GM21447 (cell line): ENCODE measurements at regions not wholly inside any gene's neighbourhood (a gene's known extent, or its start where the extent isn't known, plus 50 kb on each side); places are given as distances from the start of the nearest gene placed in this dataset.
"Not testable (repeated sequence)": the region's sequence is repeated elsewhere in the genome, so short reads cannot be mapped to it uniquely, and the experiment has no call there.

Experiments used
- ATAC-seq: cut with Tn5 transposase; IDR thresholded peaks from one replicate; pipeline ENCODE4 v1.9.1; 2021; ENCODE audit not compliant: unreplicated experiment

GRCh38 chr21:39004634-39005501 lies 178.4 kb downstream of the PSMG1 start:
- ATAC-seq = no peak

DNA sequence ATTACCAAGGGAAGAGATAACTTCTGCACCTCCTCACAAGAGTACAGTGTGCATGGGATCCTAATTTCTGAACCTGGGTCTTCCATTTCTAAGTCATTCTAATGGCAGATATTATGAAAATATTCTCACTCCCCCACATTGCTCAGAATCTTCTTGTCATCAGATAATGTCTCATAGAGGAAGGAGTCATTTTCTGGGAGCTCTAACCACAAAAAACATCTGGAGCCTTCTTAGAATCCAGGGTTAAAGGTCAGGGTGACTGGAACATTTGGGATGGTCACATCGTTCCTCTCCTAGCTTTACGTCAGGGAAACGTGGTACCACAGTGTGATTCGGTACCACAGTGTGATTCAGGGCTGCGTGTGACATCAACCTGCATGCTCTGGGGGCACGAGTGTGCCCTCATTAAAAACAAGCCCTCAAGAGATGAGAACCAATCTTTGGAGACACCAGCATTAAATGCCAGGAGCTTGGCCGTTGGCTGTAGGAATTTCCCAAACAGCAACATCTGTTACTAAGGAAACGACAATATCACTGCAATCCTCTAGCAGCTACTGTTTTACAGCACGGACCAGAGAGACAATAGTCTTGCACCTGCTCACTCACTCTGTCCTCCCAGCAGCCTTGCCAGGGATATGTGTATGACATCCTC lies 179.1 kb downstream of the PSMG1 start:
- no peak for ATAC-seq

DNA sequence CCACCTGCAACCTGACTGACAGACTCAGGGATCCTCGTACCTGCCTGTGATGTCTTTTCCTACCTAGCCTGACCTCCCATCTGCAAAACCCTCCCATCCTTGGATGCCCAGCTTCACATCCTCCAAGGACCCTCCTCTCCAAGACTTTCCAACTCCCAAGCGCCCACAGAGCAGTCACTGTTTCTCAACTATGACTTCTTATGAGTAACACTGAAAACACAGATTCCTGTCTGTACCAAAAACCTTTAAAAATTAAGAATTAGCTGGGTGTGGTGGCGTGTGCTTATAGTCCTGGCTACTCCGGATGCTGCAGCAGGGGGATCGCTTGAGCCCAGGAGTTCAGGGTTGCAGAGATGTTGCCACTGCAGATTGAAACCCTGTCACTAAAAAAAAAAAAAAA lies 181.9 kb downstream of the PSMG1 start:
- ATAC-seq = no peak

GRCh38 chr21:39000496-39000895 lies 182.8 kb downstream of the PSMG1 start:
- no peak for ATAC-seq

GRCh38 chr21:38999161-38999560 lies 184.1 kb downstream of the PSMG1 start:
- ATAC-seq = no peak

- not testable (repeated sequence) for ATAC-seq
These were observed 185.0 kb downstream of the PSMG1 start for GRCh38 chr21:38998281-38998680.

GRCh38 chr21:38997843-38998175 lies 185.4 kb downstream of the PSMG1 start:
- ATAC-seq = not testable (repeated sequence)

- ATAC-seq = no peak
These were observed 186.0 kb downstream of the PSMG1 start for GRCh38 chr21:38997051-38997842.

DNA sequence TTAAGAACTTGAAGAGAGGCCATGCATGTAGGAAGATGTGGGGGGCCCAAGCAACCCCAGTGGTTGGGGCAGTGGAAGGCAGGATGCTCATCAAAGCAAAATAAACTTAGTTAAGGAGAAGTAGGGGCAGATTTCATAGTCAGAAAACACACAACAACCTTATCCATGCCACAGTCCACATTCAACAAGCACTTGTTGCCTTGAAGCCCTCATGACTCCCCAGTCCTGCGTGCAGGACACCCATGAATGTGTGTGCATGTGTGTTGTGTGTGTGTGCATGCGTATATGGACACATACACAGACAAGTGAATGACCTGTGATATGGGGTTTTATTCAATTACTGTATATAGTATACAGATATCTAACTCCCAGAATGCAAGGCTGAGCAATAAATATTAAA lies 186.9 kb downstream of the PSMG1 start:
- ATAC-seq = no peak

DNA sequence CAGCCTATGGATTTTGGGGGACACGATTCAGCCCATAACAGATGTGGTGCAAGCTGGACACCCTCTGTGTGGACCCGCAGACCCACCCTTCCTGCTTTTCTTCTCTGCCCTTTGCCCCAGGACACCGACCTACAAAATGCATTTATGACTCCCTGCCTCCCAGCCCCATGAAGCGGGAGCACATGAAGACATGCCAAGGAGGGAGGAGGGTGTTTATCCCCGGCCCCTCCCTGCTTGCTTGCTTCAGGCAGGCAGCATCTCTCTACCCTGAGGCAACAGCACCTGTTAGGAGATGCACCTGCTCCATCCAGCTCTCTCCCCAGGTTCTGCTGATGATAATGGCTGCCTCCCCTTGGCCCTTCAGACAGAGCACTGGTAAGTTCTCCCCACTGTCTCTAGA lies 187.5 kb downstream of the PSMG1 start:
- ATAC-seq = no peak

- no peak for ATAC-seq
These were observed 188.1 kb downstream of the PSMG1 start for GRCh38 chr21:38995071-38995669.

GRCh38 chr21:38994042-38994441 lies 188.3 kb downstream of the ETS2 start:
- ATAC-seq = no peak

- no peak for ATAC-seq
These were observed 187.8 kb downstream of the ETS2 start for GRCh38 chr21:38993561-38993960.

DNA sequence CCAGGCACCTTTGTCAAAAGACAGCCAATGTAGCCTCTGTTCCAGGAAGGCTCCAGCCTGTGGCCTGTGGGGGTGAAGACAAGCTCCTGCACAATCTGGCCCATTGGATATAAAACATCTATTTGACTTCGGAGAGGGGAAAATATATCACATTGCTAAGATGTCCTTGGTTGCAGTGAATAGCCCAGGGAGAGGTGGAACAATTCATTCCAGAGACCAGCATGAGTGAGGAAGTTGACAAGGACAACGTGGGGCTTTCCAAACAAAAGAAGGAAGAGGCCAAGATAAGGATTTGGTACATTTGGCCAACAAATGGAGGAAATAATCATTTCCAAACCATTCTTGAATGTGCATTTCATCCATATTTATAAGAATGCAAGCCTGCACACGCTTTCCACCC lies 187.0 kb downstream of the ETS2 start:
- no peak for ATAC-seq

- ATAC-seq = no peak
These were observed 184.7 kb downstream of the ETS2 start for GRCh38 chr21:38990424-38990794.

GRCh38 chr21:38989745-38990423 lies 184.2 kb downstream of the ETS2 start:
- no peak for ATAC-seq

- no peak for ATAC-seq
These were observed 183.6 kb downstream of the ETS2 start for GRCh38 chr21:38989379-38989744.

DNA sequence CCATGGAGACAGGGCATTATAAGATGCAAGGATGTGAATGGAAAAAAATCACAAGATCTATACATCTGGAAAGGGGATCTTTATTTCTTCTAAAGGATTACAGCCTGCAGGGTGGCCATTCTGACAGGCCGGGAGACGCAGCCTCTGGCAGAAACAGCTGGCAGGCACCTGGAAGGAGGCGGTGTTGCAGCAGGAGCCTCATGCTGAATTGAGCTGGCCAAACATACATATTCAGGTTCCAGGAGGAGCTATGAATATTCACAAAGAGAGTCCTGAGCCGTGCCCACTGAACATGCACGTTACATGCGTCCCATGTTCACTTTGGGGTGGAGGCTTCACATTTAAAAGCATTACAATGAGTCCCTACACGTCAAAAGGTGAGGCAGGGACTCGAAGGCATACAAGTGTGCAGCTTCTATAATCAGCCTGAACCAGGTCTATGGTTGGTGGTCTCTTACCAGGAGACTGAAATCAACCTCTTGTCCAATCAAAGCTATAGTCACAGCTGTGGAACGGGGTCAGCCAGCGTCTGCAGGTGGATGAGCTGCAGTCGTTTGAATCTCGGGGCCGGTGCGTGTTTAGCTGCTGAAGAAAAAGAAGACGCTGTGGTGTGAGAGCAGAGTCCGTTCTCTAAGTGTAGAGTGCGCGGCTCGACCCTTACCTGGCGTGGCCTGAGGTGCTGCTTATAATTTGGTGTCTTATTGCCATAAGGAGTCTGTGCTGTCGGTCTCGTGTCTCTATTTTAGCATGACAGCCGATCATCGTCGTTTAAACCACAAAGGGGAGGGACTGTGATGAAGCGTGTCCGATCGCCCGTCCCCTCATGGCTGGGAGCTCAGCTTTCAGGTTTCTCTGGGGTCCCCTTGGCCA lies 183.0 kb downstream of the ETS2 start:
- ATAC-seq = no peak

GRCh38 chr21:38987633-38988508 lies 182.1 kb downstream of the ETS2 start:
- no peak for ATAC-seq
